ENCODE measurements at regions not wholly inside any gene's neighbourhood (a gene's known extent, or its start where the extent isn't known, plus 50 kb on each side); places are given as distances from the start of the nearest gene placed in this dataset.

DNA sequence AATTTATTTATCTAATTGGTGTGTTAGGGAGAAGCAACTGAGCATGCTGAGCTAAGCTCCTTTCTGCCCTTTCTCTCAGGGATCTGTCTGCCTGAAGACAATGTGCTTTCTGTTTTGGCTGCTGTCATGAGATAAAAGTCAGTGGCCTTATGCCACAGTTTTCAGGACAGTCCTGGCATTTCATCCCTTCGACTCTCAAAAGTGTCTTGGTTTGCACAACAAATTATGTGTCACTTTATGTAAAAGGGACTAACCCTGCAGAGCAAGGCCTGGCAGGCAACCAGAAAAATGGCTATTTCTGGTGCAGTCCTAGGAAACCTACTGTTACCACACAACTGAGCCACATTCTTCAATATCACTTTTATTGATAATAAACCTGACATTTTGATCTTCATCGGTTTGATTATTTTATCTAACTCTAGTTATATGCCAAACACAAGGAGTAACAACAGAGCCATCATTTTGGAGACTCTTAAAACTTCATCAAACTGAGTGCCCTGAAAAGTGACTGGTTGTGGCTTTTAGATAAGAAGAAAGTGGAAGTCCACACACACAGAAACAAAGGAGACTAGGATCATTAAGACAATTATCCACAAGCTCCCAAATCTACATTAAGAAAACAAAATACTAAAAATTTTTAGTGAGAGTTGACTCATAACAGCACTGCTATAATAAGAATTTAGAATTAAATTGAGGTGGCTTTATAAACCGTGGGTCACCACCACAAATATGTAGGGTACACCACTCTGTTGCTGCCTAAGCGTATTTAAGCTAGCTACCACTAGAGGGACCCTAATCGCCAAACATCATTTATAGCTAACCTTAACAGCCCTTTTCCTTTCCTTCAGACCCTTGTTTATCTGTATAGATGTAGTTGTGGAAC, 95.9 kb upstream of the PTPN13 start:
- Histone ChIP-seq H3K27me3 (no peaks in the 10 kb centered on the region), H3K36me3 (no peaks in the 10 kb centered on the region), H3K4me3 (no peak overlapping the region), H3K9me3 (no peaks in the 10 kb centered on the region), H3K27ac (peak overlapping the region in 2 of 4 donors; percentile 36 to 60), H3K4me1 (peaks cover 0 to 33% (median 0%) of the 10 kb centered on the region in 4 donors)
- peak in 1 of 2 donors; percentile 28 for DNase-seq (ENCODE audit: low spot score in 2 of 2)
- 25 to 26% methylated on average over 5 of the region's 5 CpGs for WGBS, 2 donors
- no peak for TF ChIP-seq EP300 (IDR thresholded peaks at IDR 0.05)
- TF ChIP-seq, protein P1, sequence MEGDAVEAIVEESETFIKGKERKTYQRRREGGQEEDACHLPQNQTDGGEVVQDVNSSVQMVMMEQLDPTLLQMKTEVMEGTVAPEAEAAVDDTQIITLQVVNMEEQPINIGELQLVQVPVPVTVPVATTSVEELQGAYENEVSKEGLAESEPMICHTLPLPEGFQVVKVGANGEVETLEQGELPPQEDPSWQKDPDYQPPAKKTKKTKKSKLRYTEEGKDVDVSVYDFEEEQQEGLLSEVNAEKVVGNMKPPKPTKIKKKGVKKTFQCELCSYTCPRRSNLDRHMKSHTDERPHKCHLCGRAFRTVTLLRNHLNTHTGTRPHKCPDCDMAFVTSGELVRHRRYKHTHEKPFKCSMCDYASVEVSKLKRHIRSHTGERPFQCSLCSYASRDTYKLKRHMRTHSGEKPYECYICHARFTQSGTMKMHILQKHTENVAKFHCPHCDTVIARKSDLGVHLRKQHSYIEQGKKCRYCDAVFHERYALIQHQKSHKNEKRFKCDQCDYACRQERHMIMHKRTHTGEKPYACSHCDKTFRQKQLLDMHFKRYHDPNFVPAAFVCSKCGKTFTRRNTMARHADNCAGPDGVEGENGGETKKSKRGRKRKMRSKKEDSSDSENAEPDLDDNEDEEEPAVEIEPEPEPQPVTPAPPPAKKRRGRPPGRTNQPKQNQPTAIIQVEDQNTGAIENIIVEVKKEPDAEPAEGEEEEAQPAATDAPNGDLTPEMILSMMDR (IDR thresholded peaks at IDR 0.05), result peak; percentile 66 to 73 (median 72)

DNA sequence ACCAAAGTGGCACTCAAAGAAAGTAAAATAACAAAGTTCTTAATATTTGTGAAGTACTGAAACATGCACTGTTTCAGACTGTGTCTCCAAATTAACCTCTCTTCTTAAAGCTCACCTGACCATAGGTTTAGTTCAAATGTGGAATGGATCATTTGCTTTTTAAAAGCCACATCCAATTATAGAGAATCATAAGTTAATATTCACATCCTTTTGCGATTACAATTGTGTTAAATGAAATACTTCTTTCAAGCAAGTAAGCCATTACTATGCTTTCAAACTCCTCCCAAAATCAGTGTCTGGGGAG, 95.3 kb upstream of the PTPN13 start:
- H3K4me1 ChIP-seq, result peaks cover 0 to 33% (median 0%) of the 10 kb centered on the region in 4 donors

DNA sequence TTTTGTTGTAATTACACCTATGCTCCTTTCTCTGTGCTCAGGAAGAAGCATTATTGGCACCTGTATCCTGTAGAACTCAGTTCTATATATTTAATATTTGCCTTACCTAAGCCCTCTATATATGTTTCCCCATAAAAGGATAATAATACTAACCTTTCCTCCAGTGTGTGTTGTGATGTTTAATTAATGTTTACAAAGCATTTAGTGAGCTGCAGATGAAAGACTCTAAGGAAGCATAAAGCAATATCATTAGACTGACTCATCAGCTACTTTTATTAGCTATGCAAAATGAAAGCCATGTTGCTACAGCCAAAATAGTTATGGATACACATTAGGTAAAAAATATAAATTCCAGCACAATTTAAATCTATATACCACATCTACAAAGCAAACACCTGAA, 93.6 kb upstream of the PTPN13 start:
- no peaks in the 10 kb centered on the region for H3K36me3 ChIP-seq
- H3K27ac ChIP-seq, result no peak overlapping the region
- peaks cover 0 to 33% (median 0%) of the 10 kb centered on the region in 4 donors for H3K4me1 ChIP-seq
- H3K9me3 ChIP-seq, result no peaks in the 10 kb centered on the region
- TF ChIP-seq POLR2A (IDR thresholded peaks at IDR 0.05) (no peak), EP300 (IDR thresholded peaks at IDR 0.05) (no peak)
- TF ChIP-seq, protein P1 (IDR thresholded peaks at IDR 0.05), result no peak
- DNase-seq (ENCODE audit: low spot score in 2 of 2), result no peak
- H3K4me3 ChIP-seq, result no peak overlapping the region
- no peaks in the 10 kb centered on the region for H3K27me3 ChIP-seq

More for the DNA sequence above, 95.3 kb upstream of the PTPN13 start:
- Histone ChIP-seq H3K4me3 (no peak overlapping the region), H3K36me3 (no peaks in the 10 kb centered on the region), H3K27me3 (no peaks in the 10 kb centered on the region), H3K27ac (peak overlapping the region in 2 of 4 donors; percentile 36 to 60), H3K9me3 (no peaks in the 10 kb centered on the region)
- 37 to 54% methylated on average over 1 of the region's 1 CpG for WGBS, 2 donors
- DNase-seq (ENCODE audit: low spot score in 2 of 2), result no peak
- TF ChIP-seq, protein P1 (IDR thresholded peaks at IDR 0.05), result no peak
- TF ChIP-seq POLR2A (IDR thresholded peaks at IDR 0.05) (no peak), EP300 (IDR thresholded peaks at IDR 0.05) (no peak)

- peaks cover 0 to 20% (median under 1%) of the 10 kb centered on the region in 4 donors for H3K4me1 ChIP-seq
- 83 to 85% methylated on average over 2 of the region's 2 CpGs for WGBS, 2 donors
- H3K27me3 ChIP-seq, result no peaks in the 10 kb centered on the region
- H3K27ac ChIP-seq, result no peak overlapping the region
- no peaks in the 10 kb centered on the region for H3K36me3 ChIP-seq
- no peak for TF ChIP-seq EP300 (IDR thresholded peaks at IDR 0.05)
- TF ChIP-seq, protein P1 (IDR thresholded peaks at IDR 0.05), result no peak
- no peak for TF ChIP-seq POLR2A (IDR thresholded peaks at IDR 0.05)
- no peaks in the 10 kb centered on the region for H3K9me3 ChIP-seq
- DNase-seq (ENCODE audit: low spot score in 2 of 2), result no peak
- H3K4me3 ChIP-seq, result no peak overlapping the region
Measured at GRCh38 chr4:86502081-86502480, 92.0 kb upstream of the PTPN13 start.

DNA sequence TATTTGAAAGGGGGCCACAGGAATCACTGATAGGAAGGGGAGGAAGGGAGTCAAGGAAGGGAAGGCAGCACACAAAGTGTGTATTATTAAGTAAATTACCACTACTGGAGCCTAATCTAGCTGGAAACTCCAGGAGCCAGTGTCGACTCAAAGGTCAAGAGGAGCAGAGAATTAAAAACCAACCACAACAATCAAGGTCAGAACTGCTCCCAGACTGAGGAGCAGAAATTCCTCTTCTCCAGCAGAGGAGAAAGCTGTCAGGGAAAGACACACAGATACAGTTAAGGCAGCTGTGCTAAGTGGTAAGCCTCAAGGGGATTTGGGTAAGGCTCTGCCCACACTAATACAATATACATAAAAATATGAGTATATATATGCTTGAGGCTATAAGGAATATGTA, 87.5 kb upstream of the PTPN13 start:
- Histone ChIP-seq H3K4me3 (no peak overlapping the region), H3K27me3 (no peaks in the 10 kb centered on the region), H3K4me1 (peaks cover 0 to 14% (median 6%) of the 10 kb centered on the region in 4 donors), H3K27ac (no peak overlapping the region), H3K9me3 (no peaks in the 10 kb centered on the region), H3K36me3 (no peaks in the 10 kb centered on the region)
- TF ChIP-seq POLR2A (IDR thresholded peaks at IDR 0.05) (no peak), EP300 (IDR thresholded peaks at IDR 0.05) (no peak)
- TF ChIP-seq, protein P1 (IDR thresholded peaks at IDR 0.05), result no peak
- DNase-seq (ENCODE audit: low spot score in 2 of 2), result no peak
- 18 to 20% methylated on average over 1 of the region's 1 CpG for WGBS, 2 donors
